ENCODE measurements at regions not wholly inside any gene's neighbourhood (a gene's known extent, or its start where the extent isn't known, plus 50 kb on each side); places are given as distances from the start of the nearest gene placed in this dataset.

DNA sequence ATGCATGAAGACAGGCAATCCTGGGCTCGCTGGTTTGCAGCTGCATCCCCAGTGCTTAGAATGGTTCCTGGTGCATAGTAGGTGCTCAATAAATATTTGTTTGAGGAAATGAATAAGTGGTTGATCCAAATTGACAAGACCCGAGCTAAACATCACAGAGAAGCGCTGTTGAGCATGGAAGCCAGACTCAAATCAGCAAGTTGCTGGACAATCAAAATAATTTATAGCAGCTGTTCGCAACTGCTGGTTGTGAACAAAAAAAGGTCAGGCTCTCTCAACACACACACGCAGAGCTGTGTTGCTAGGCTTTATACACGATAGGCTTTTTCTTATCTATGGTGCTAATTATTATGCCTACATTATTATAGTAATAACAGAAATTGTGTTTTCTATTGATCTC is 190.2 kb downstream of the TBX5 start:
- TF ChIP-seq, protein P1, sequence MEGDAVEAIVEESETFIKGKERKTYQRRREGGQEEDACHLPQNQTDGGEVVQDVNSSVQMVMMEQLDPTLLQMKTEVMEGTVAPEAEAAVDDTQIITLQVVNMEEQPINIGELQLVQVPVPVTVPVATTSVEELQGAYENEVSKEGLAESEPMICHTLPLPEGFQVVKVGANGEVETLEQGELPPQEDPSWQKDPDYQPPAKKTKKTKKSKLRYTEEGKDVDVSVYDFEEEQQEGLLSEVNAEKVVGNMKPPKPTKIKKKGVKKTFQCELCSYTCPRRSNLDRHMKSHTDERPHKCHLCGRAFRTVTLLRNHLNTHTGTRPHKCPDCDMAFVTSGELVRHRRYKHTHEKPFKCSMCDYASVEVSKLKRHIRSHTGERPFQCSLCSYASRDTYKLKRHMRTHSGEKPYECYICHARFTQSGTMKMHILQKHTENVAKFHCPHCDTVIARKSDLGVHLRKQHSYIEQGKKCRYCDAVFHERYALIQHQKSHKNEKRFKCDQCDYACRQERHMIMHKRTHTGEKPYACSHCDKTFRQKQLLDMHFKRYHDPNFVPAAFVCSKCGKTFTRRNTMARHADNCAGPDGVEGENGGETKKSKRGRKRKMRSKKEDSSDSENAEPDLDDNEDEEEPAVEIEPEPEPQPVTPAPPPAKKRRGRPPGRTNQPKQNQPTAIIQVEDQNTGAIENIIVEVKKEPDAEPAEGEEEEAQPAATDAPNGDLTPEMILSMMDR (conservative IDR thresholded peaks at IDR 0.05) = no peak
- TF ChIP-seq ZFX (IDR thresholded peaks at IDR 0.05) = no peak
- H3K27ac ChIP-seq = no peak overlapping the region

DNA sequence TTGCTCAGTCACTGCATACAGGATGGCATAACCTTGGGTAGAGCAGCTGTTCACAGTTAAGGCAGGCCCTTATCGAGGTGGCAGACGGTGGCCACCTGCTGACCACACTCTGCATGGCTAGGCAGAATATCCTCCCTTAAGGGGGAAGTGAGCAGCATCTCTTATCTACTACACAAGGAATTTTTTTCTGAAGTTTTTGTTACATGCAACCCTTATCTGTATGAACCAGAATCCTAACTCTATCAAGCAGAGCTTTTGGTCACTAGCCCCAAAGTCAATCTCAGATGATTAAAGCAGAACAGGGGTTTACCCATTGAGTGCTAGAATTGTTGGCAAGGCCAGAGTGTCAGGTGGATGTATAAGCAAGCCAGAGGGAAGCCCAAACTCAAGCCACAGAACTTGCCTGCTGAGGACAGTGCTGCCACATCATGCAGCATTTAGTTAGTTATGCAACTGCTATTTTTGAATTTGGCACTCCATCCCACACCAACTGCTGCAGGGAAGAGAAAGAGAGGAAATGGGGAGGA is 192.8 kb downstream of the TBX5 start:
- H3K27ac ChIP-seq = no peak overlapping the region
- no peak for TF ChIP-seq ZFX (IDR thresholded peaks at IDR 0.05)
- TF ChIP-seq, protein P1 (conservative IDR thresholded peaks at IDR 0.05) = peak; percentile 14; the same call in 1 of the 2 replicates

DNA sequence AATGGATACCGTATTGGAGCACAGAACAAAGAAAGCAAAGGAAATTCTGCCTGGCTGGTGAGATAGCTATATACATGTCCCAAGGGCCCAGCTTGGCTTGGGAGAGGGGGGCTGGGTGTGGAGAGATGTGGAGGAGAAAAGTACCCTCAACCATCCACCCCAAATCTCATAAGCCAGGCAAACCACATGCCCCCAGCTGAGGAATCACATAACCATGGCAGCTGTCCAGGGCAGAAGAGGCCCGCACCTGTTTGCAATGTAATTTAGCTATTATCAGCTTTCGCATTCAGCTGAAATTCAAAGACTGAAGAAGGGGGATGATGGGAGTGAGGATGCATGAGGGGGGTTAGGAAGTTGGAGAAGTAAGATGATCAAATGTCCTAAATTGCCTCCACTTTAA is 196.1 kb downstream of the TBX5 start:
- no peak for TF ChIP-seq ZFX (IDR thresholded peaks at IDR 0.05)
- TF ChIP-seq, protein P1 (conservative IDR thresholded peaks at IDR 0.05) = no peak
- no peak overlapping the region for H3K27ac ChIP-seq

DNA sequence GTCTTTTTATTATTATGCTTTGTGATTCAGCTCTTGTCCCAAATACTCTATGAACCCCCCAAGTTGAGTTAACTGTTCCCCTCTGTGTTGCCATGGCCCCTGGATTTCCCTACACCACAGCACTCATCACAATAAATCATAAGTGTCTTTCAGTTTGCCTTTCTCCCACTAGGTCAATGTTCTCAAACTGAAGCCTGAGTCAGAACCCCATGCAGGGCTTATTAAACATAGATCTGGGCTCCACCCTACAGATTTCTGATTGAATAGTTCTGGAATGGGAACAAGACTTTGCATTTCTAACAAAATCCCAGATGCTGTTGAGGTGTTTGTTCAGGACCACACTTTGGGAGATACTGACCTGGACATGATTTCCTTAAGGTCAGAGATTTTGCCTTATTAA is 199.4 kb downstream of the TBX5 start:
- TF ChIP-seq ZFX (IDR thresholded peaks at IDR 0.05) = no peak
- TF ChIP-seq, protein P1 (conservative IDR thresholded peaks at IDR 0.05) = no peak
- H3K27ac ChIP-seq = no peak overlapping the region

DNA sequence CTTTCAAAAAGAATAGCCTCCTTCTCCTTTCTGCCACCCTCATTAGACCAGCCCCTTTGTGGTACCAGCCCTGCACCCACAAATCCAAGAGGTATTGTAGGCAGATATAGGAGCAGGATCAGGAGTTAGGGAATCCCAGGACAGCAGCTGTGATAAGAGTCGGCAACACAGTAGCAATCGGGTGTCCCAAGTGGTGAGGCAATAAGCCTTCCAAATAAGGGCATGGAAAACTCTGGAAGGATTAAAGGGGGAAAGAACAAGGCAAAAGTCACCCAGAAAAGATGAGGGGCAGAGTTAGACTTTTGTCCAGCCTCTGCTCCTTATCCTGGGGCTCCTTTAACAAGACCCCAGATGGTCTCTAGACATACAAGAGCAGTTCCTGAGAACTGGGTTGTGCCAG is 204.2 kb downstream of the TBX5 start:
- no peak overlapping the region for H3K27ac ChIP-seq
- TF ChIP-seq, protein P1 (conservative IDR thresholded peaks at IDR 0.05) = no peak
- no peak for TF ChIP-seq ZFX (IDR thresholded peaks at IDR 0.05)

DNA sequence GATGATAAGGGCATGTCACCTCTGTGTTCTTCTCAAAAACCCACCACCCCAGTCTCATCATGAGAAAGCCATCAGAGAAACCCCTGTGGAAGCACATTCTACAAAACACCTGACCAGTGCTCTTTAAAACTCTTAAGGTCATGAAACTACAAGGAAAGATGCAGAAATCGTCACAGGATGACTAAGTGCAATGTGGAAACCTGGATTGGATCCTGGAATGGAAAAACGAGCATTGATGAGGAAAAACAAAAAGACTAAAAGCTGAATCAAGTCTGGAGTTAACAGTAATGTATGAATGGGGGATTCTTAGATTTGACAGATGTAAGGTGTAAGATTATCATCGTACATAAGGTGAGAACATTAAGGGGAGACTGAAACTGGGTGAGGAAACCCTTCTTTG is 211.0 kb downstream of the TBX5 start:
- no peak overlapping the region for H3K27ac ChIP-seq
- TF ChIP-seq, protein P1 (conservative IDR thresholded peaks at IDR 0.05) = no peak
- no peak for TF ChIP-seq ZFX (IDR thresholded peaks at IDR 0.05)

DNA sequence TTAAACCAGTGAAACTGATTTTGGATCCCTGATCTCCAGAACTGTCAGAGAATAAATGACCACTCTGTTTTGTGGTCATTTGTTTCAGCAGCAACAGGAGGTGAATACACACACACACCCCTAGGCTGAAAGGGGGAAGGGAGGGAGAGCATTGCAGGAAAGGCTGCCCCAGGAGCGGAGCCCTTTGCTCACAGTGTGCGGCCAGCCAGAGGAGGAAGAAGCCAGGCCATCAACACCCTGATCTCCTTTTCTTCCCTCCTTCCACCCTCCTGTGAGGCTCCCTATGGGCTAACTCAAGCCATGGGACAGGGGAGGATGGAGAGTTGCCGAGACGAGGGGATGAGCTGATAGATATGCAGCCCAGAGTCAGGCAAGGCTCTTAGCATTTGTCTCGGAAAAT is 211.9 kb downstream of the TBX5 start:
- H3K27ac ChIP-seq = no peak overlapping the region
- no peak for TF ChIP-seq ZFX (IDR thresholded peaks at IDR 0.05)
- TF ChIP-seq, protein P1 (conservative IDR thresholded peaks at IDR 0.05) = no peak
